Right lobe of liver (tissue), 6 donors: ENCODE measurements at regions not wholly inside any gene's neighbourhood (a gene's known extent, or its start where the extent isn't known, plus 50 kb on each side); places are given as distances from the start of the nearest gene placed in this dataset.

ENCODE experiments used
- ATAC-seq, 4 donors: fragments of 200-7000 bp; cut with Tn5 transposase; one replicate each; pipeline ENCODE4 v1.9.1; 2020; ENCODE audit warnings: mild to moderate bottlenecking in 4 of 4, moderate library complexity in 4 of 4
- DNase-seq, 3 donors: peaks; one replicate each; pipeline ENCODE4 v3.0.0-alpha.2; 2020
- H3K27ac ChIP-seq, 3 donors: fragments of 200-600 bp; one replicate each; pipeline ENCODE4 v1.8.0; 2022
- H3K27me3 ChIP-seq, 2 donors: fragments of 200-600 bp; one replicate each; pipeline ENCODE4 v1.8.0; 2022
- H3K36me3 ChIP-seq, 4 donors: fragments of 200-600 bp; sonication (generic) in 1 of 4; one replicate each; pipeline versions ENCODE4 v1.5.1 to v1.8.0; 2017 to 2022; ENCODE audit warnings: control low read depth in 1 of 4
- H3K4me1 ChIP-seq, 4 donors: fragments of 200-600 bp; sonication (generic) in 1 of 4; one replicate each; pipeline versions ENCODE4 v1.5.1 to v1.8.0; 2017 to 2022; ENCODE audit warnings: control low read depth in 1 of 4
- H3K4me3 ChIP-seq, 3 donors: fragments of 200-600 bp; one replicate each; pipeline ENCODE4 v1.8.0; 2022
- H3K9me3 ChIP-seq, 4 donors: fragments of 200-600 bp; sonication (generic) in 1 of 4; one replicate each; pipeline versions ENCODE4 v1.5.1 to v1.8.0; 2017 to 2022; ENCODE audit warnings: control low read depth in 1 of 4
- POLR2A ChIP-seq: fragments of 450-650 bp; IDR thresholded peaks from one replicate; pipeline ENCODE4 v1.6.1; 2017; ENCODE audit warnings: antibody characterized with exemption, mild to moderate bottlenecking
- WGBS: methylation state at CpG from one replicate; pipeline ENCODE4 v1.1.6; 2018; ENCODE audit warnings: low coverage, low lambda C conversion rate; ENCODE audit not compliant: insufficient coverage; ENCODE audit errors: missing lambda C conversion rate; 5-methylcytosine and 5-hydroxymethylcytosine counted together
- intact Hi-C, 2 donors: fragments of 100-400 bp; cut with DNase I; formaldehyde crosslinking; loops; one replicate each; pipeline versions ENCODE4 v1.11.2 to v1.14.1; 2022
- TF ChIP-seq, protein P1 (sequence below), 4 donors: fragments of 200-600 bp in 3 of 4; fragments of 450-650 bp in 1 of 4; IDR thresholded peaks; one replicate each; pipeline versions ENCODE4 v1.5.1 to v1.8.0; 2016 to 2022; ENCODE audit warnings: antibody characterized with exemption in 4 of 4, mild to moderate bottlenecking in 2 of 4
- donor health status: DM: no; HTN: yes; CAD: no.
- donor health status: DM: no; HTN: no; CAD: no.
- donor health status: DM: no; HTN: no; CAD: no.
- donor health status: DM: no; HTN: yes; CAD: no.
- donor health status: DM: no; HTN: yes; CAD: no.

DNA sequence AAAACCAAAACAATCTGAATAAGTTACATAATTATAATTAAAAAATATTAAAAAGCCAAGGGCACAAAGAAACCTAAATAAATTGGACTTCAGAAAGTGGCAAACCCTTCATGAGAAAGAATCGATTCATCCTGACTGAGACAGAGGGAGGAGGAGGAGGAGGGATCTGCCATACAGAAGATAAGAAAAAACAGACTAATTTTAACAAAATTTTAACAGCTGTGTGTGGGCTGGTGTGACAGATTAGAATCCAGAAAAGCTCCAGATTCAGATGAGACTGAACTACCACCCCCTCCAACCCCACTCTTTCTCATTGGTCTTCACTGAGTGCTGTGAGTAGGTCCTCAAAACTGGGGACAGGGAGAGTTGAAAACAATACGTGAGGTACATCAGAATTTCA is 111.5 kb upstream of the HTR2A start:
- H3K27me3 ChIP-seq: no peaks in the 10 kb centered on the region
- H3K36me3 ChIP-seq: no peaks in the 10 kb centered on the region
- H3K9me3 ChIP-seq: no peaks in the 10 kb centered on the region
- DNase-seq: no peak
- 76% methylated on average over 2 of the region's 2 CpGs for WGBS
- intact Hi-C loops: no loop called here
- H3K4me1 ChIP-seq: no peaks in the 10 kb centered on the region
- TF ChIP-seq, protein P1, sequence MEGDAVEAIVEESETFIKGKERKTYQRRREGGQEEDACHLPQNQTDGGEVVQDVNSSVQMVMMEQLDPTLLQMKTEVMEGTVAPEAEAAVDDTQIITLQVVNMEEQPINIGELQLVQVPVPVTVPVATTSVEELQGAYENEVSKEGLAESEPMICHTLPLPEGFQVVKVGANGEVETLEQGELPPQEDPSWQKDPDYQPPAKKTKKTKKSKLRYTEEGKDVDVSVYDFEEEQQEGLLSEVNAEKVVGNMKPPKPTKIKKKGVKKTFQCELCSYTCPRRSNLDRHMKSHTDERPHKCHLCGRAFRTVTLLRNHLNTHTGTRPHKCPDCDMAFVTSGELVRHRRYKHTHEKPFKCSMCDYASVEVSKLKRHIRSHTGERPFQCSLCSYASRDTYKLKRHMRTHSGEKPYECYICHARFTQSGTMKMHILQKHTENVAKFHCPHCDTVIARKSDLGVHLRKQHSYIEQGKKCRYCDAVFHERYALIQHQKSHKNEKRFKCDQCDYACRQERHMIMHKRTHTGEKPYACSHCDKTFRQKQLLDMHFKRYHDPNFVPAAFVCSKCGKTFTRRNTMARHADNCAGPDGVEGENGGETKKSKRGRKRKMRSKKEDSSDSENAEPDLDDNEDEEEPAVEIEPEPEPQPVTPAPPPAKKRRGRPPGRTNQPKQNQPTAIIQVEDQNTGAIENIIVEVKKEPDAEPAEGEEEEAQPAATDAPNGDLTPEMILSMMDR (IDR thresholded peaks at IDR 0.05): no peak
- no peak for TF ChIP-seq POLR2A
- no peak overlapping the region for H3K27ac ChIP-seq
- H3K4me3 ChIP-seq: no peak overlapping the region
- ATAC-seq: no peak

DNA sequence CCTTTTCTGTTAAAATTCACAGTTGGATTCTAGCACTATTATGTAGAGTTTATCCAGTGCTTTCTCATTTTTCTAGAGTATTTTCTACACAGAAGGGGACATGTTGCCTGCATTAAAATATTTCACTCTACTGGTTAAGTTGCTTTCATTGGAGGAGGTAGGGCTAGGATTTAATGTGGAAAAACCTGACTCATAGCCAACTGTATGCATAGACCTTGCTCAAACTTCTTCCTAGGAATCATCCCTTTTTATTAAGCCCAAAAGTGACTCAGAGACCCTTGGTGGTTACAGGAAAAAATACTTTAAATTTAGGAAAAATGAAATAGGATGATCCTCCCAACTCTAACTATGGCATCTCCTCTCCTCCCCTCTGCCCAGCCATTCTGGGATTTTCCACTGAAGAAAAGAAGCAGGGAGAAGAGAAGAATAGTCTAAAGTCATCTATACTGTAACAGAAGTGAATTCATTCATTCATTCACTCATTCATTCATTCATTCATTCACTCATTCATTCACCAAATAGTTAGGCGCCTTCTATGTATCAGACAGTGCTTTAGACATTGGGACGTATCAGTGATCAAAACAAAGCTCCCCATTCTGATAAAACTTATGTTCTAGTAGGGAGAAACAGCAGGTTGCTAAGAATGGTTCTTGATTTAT is 109.0 kb upstream of the HTR2A start:
- H3K9me3 ChIP-seq: no peaks in the 10 kb centered on the region
- H3K4me1 ChIP-seq: no peaks in the 10 kb centered on the region
- H3K27ac ChIP-seq: no peak overlapping the region
- no peak for DNase-seq
- no peaks in the 10 kb centered on the region for H3K36me3 ChIP-seq
- TF ChIP-seq, protein P1 (IDR thresholded peaks at IDR 0.05): no peak
- no peak for TF ChIP-seq POLR2A
- intact Hi-C loops: no loop called here
- no peak overlapping the region for H3K4me3 ChIP-seq
- WGBS: 93% methylated on average over 2 of the region's 2 CpGs
- no peaks in the 10 kb centered on the region for H3K27me3 ChIP-seq
- ATAC-seq: no peak

DNA sequence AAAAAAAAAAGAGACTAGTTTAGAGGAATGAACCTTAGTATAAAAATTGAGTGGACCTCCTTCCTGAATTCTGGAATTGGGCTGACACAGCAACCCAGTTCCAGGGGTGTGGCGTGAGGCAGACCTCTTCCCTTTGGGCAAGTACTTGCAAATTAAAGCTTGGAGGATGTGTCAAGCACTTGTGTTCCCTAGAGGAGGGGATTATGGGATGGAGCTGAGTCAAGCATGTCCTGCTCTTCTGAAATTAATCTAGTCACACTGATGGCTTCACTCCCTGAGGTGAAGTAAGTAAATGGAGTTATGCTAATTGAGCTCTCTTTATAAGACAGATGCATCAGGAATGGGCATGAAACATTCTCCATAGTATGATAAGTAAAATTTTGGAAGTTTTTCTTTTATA is 107.7 kb upstream of the HTR2A start:
- H3K36me3 ChIP-seq: no peaks in the 10 kb centered on the region

DNA sequence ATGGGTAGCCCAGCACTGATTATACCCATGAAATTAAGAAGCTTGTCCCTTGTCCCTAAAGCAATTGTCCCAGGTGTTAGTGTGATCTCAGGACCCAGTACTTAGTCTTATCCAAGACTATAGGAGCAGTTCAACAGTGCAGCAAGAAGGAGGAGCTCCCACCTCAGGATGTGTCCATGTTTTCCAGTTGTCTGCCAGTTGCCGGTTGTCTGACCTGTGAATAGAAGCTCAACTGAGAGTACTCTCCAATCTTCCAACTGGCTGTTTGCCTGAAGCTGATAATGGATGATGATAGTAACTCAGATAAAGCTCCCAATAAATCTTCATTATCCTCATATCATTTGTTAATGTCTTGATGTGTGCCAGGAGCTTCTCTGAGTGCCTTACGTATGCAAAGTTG is 107.2 kb upstream of the HTR2A start:
- no peak overlapping the region for H3K4me3 ChIP-seq
- H3K27ac ChIP-seq: no peak overlapping the region
- ATAC-seq (no peak), DNase-seq (no peak)
- no peaks in the 10 kb centered on the region for H3K9me3 ChIP-seq
- TF ChIP-seq POLR2A: no peak
- TF ChIP-seq, protein P1 (IDR thresholded peaks at IDR 0.05): no peak
- no peaks in the 10 kb centered on the region for H3K36me3 ChIP-seq
- no peaks in the 10 kb centered on the region for H3K27me3 ChIP-seq
- WGBS: 64% methylated on average over 2 of the region's 2 CpGs
- intact Hi-C loops: no loop called here
- H3K4me1 ChIP-seq: no peaks in the 10 kb centered on the region

More for the DNA sequence above, 107.7 kb upstream of the HTR2A start:
- no peaks in the 10 kb centered on the region for H3K27me3 ChIP-seq
- no peaks in the 10 kb centered on the region for H3K4me1 ChIP-seq
- H3K9me3 ChIP-seq: no peaks in the 10 kb centered on the region
- 80% methylated on average over 1 of the region's 1 CpG for WGBS
- no peak overlapping the region for H3K27ac ChIP-seq
- no peak for TF ChIP-seq POLR2A
- TF ChIP-seq, protein P1 (IDR thresholded peaks at IDR 0.05): no peak
- H3K4me3 ChIP-seq: no peak overlapping the region
- ATAC-seq (no peak), DNase-seq (no peak)
- intact Hi-C loops: no loop called here

DNA sequence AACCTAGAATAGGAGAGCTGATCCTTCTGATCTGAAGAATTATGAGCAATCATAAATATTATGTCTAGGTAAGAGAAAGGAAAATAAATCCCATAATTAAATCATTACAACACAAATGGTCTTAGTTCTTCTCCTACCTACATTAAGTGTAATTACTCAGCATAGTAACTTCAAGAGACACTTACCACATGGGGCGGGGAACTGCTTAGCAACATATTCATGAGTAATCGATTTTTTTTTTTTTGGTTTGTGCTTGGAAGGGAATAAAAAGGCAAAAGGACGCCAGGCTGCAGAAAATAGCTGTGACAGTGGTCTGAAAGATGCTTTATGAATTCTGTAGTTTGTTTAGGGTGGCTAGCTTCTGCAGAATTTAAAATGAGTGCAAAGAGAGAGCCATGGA is 103.3 kb upstream of the HTR2A start:
- intact Hi-C loops: no loop called here
- no peaks in the 10 kb centered on the region for H3K27me3 ChIP-seq
- no peaks in the 10 kb centered on the region for H3K4me1 ChIP-seq
- H3K36me3 ChIP-seq: no peaks in the 10 kb centered on the region
- no peaks in the 10 kb centered on the region for H3K9me3 ChIP-seq
- H3K27ac ChIP-seq: no peak overlapping the region
- ATAC-seq: no peak
- whole genome bisulfite sequencing: 57% methylated on average over 3 of the region's 3 CpGs
- TF ChIP-seq, protein P1 (IDR thresholded peaks at IDR 0.05): no peak
- no peak for TF ChIP-seq POLR2A
- no peak for DNase-seq
- no peak overlapping the region for H3K4me3 ChIP-seq
